ENCODE measurements at regions not wholly inside any gene's neighbourhood (a gene's known extent, or its start where the extent isn't known, plus 50 kb on each side); places are given as distances from the start of the nearest gene placed in this dataset.

GRCh38 chr9:74125941-74126340 lies 371.2 kb upstream of the RORB start:
- no peaks in the 10 kb centered on the region for H3K36me3 ChIP-seq (ENCODE audit: control insufficient read depth, insufficient read depth, low read length)
- no peaks in the 10 kb centered on the region for H3K27me3 ChIP-seq (replicated peaks; ENCODE audit: control insufficient read depth, insufficient read depth, low read length)
- H3K4me3 ChIP-seq (replicated peaks; ENCODE audit: low read depth, low read length), result no peak overlapping the region
- TF ChIP-seq, protein P1, sequence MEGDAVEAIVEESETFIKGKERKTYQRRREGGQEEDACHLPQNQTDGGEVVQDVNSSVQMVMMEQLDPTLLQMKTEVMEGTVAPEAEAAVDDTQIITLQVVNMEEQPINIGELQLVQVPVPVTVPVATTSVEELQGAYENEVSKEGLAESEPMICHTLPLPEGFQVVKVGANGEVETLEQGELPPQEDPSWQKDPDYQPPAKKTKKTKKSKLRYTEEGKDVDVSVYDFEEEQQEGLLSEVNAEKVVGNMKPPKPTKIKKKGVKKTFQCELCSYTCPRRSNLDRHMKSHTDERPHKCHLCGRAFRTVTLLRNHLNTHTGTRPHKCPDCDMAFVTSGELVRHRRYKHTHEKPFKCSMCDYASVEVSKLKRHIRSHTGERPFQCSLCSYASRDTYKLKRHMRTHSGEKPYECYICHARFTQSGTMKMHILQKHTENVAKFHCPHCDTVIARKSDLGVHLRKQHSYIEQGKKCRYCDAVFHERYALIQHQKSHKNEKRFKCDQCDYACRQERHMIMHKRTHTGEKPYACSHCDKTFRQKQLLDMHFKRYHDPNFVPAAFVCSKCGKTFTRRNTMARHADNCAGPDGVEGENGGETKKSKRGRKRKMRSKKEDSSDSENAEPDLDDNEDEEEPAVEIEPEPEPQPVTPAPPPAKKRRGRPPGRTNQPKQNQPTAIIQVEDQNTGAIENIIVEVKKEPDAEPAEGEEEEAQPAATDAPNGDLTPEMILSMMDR (IDR thresholded peaks at IDR 0.05; ENCODE audit: insufficient read depth, low read length, poor library complexity, severe bottlenecking), result no peak
- DNase-seq (ENCODE audit: extremely low read depth, insufficient read length), result no peak

DNA sequence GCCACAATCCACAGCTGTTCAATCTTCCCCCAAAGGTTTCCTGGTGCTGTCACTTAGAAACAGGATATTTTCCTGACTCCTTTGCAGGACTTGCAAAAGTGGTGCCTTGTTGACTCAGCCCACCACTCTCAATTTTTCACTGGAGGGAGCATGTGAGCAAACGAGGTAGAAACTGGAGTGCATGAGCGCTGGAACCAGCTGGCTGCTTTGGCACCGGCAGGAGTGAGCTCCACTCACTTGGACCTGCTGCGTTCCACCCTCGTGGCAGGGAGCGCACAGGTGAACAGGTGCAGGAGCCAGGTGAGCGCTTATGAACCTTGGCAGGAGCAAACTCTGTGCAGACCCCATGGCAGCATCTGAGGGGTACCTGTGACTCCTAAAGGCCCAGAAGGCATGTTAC lies 364.1 kb upstream of the RORB start:
- H3K27me3 ChIP-seq (replicated peaks; ENCODE audit: control insufficient read depth, insufficient read depth, low read length), result no peaks in the 10 kb centered on the region
- TF ChIP-seq, protein P1 (IDR thresholded peaks at IDR 0.05; ENCODE audit: insufficient read depth, low read length, poor library complexity, severe bottlenecking), result no peak
- no peaks in the 10 kb centered on the region for H3K36me3 ChIP-seq (ENCODE audit: control insufficient read depth, insufficient read depth, low read length)
- H3K4me3 ChIP-seq (replicated peaks; ENCODE audit: low read depth, low read length), result no peak overlapping the region
- DNase-seq (ENCODE audit: extremely low read depth, insufficient read length), result no peak

- Histone ChIP-seq H3K36me3 (ENCODE audit: control insufficient read depth, insufficient read depth, low read length) (no peaks in the 10 kb centered on the region), H3K4me3 (replicated peaks; ENCODE audit: low read depth, low read length) (no peak overlapping the region), H3K27me3 (replicated peaks; ENCODE audit: control insufficient read depth, insufficient read depth, low read length) (no peaks in the 10 kb centered on the region)
- TF ChIP-seq, protein P1 (IDR thresholded peaks at IDR 0.05; ENCODE audit: insufficient read depth, low read length, poor library complexity, severe bottlenecking), result no peak
- no peak for DNase-seq (ENCODE audit: extremely low read depth, insufficient read length)
Observed at GRCh38 chr9:74133921-74134320, 363.2 kb upstream of the RORB start.

DNA sequence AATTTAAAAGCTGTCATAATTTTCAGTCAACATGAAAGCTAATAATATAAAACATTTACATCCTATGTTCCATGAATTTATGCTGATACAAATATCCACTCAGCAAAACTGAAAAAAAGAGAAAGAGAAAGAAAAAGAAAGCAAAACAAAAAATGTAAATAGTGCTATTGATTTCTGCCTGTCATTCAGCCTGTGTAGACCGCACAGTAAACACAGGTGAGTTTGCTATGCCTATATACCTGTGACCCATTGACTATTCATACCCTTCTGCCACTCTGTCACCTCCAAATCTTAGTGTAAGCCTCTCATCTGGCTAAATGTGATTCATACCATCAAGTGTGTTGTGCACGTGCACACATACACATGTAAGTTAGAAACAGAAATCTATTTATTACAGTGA lies 359.0 kb upstream of the RORB start:
- DNase-seq (ENCODE audit: extremely low read depth, insufficient read length), result no peak
- Histone ChIP-seq H3K36me3 (ENCODE audit: control insufficient read depth, insufficient read depth, low read length) (no peaks in the 10 kb centered on the region), H3K4me3 (replicated peaks; ENCODE audit: low read depth, low read length) (no peak overlapping the region), H3K27me3 (replicated peaks; ENCODE audit: control insufficient read depth, insufficient read depth, low read length) (no peaks in the 10 kb centered on the region)
- TF ChIP-seq, protein P1 (IDR thresholded peaks at IDR 0.05; ENCODE audit: insufficient read depth, low read length, poor library complexity, severe bottlenecking), result no peak

DNA sequence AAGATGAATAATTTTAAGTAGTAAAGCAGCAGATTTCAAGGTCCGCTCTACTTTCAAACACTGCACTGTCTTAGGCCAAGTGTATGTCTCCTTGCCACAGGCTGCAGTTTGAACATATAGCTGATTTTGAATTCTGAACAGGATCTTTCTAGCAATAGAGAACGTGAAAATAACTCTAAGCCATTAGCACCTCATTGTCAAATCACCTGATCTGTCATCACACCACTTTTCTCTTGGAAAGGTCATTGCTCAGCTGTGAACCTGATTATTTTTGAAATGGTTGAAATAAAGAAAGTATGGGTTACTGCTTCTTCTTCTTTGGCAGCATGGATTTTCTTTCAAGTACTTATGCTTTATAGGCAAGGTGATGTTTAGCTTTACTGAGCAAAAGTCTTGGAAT lies 357.0 kb upstream of the RORB start:
- no peak for DNase-seq (ENCODE audit: extremely low read depth, insufficient read length)
- TF ChIP-seq, protein P1 (IDR thresholded peaks at IDR 0.05; ENCODE audit: insufficient read depth, low read length, poor library complexity, severe bottlenecking), result no peak

GRCh38 chr9:74147906-74148305 lies 349.2 kb upstream of the RORB start:
- no peak overlapping the region for H3K4me3 ChIP-seq (replicated peaks; ENCODE audit: low read depth, low read length)

More for the DNA sequence above, 357.0 kb upstream of the RORB start:
- H3K27me3 ChIP-seq (replicated peaks; ENCODE audit: control insufficient read depth, insufficient read depth, low read length), result no peaks in the 10 kb centered on the region
- no peak overlapping the region for H3K4me3 ChIP-seq (replicated peaks; ENCODE audit: low read depth, low read length)
- no peaks in the 10 kb centered on the region for H3K36me3 ChIP-seq (ENCODE audit: control insufficient read depth, insufficient read depth, low read length)

More at GRCh38 chr9:74147906-74148305, 349.2 kb upstream of the RORB start:
- Histone ChIP-seq H3K36me3 (ENCODE audit: control insufficient read depth, insufficient read depth, low read length) (no peaks in the 10 kb centered on the region), H3K27me3 (replicated peaks; ENCODE audit: control insufficient read depth, insufficient read depth, low read length) (no peaks in the 10 kb centered on the region)
- TF ChIP-seq, protein P1 (IDR thresholded peaks at IDR 0.05; ENCODE audit: insufficient read depth, low read length, poor library complexity, severe bottlenecking), result no peak
- DNase-seq (ENCODE audit: extremely low read depth, insufficient read length), result no peak

Measured in GM06990 (cell line).